ENCODE measurements at regions not wholly inside any gene's neighbourhood (a gene's known extent, or its start where the extent isn't known, plus 50 kb on each side); places are given as distances from the start of the nearest gene placed in this dataset.

DNA sequence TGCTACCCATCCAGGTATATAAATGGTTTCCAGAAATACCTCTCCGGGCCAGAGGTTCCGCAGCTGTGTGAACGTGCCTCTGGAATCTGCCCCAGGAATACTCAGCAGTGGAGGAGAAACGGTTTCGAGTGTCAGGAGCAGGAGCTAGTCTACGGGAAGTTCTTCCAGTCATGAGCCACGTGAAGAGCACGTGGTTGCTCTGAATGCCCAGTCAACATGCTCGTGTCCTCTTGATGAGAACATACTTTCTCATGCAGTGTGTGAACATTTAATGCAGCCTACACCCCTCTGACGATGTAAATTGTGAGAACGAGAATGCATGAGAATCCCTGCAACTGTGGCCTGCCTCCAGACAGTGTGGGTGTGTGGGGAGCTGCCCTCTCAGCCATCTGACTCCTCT is 277.0 kb upstream of the SHH start:
- DNase-seq: no peak

DNA sequence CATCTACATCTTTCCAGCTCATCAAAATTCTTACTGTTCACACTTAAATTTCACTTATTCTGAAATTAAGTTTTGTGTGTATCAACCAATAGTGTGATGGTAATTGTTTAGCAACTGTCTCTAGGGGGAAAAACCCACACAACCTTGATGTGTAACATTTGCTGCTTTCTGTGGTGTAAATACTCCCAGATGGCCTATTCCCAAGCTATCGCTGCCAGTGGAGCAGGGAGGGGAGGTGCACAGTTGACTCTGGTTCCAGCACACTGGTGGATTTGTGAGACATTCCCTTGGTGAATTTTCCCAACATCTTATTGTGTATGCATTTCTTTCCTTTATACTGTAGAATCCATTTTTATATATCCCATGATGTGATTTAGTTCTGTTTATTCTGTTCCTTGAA is 275.9 kb upstream of the SHH start:
- DNase-seq: no peak

DNA sequence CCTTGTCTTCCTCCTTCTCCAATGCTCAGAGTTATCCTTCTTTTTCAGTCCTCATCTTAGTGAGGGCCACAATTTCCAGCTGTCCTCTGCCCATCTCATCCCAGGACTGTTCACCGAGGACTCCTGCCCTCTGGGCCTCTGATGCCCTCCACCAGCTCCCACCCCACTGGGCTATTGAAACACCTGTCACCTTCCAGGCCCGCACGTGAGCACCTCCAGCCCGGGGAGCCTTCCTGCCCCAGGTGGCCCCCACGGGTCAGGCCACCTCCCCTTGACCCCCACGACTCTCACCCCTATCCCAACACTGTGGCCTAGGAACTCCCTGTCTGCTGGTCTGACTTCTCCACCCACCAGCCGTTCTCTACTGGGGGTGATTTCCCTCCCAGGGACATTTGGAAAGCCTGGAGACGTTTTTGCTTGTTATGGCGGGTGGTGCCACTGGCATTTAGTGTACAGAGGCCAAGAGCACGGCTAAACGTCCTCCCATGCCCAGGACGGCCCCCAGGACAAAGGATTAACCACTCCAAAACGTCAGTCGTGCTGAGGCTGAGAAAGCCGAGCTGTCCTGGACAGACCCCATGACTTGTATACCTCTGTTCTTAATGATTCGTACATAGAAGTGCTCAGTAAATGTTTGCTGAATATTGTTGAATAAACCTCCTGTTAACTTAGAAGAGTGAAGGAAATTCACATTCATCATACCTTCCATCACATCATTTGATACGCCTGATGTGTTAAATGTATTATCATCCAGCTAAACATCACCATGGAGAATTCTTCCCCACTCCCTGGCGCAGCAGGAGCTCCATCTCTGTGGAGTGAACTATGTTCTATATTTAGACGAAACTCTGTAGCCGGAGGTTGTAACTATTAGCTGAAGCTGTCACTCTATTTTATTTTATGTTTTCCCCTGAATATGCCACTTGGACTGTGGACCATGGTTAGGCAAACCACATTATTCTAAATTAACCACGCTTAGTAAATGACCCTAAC is 270.1 kb upstream of the SHH start:
- no peak for DNase-seq

DNA sequence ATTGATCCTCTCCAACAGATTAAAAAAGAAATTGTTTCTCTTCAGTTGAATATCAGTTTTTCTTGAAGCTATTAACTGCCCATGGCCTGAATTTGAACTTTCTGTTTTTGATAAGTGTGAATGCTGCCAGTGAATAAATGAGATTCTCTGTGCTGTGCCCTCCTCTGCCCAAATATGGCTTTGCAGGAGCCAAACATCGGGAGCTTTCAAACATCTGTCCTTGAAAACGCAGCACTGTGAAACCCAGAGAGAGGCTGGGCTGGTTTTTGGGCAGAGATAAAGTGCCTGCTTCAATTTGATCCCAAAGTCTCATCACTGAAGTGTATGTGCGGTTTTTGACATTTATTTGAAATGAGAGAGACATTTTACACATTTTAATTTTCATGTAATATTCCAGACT is 268.3 kb upstream of the SHH start:
- DNase-seq: no peak

DNA sequence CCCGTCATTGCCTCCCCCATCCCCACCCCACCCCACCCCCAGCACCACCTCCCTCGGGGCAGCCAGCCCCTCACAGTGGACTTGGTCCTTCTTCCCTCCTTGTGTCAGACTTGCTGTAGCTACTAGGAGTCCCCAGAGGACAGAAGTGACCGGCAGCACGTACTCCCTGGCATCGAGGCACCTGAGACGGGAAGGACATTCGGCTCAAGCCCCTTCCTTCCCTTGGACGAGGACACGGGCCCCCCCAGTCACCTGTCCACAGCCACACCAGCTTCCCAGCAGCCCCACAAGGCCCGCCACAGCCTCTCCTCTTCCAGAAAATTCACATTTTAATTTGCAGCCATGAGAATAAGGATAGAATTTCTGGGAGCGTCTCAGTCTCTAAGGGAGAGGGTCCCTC is 267.8 kb upstream of the SHH start:
- no peak for DNase-seq

DNA sequence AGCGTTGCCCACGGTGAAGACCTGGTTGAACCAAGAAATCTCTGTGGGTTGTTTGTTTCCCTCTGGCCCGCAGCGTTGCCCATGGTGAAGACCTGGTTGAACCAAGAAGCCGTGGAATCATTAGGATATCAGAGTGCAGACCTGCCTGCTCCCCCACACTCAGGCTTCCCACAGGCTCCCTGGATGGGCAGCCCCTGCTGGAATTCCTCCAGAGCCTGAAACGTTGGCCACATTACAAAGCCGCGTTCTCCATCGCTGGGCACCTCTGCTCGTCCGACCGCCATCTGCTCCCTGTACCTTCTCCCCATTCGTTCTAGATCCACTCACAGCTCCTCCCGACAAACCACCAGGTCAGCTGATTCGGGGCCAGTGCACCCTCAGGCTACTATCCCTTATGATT is 266.9 kb upstream of the SHH start:
- no peak for DNase-seq

DNA sequence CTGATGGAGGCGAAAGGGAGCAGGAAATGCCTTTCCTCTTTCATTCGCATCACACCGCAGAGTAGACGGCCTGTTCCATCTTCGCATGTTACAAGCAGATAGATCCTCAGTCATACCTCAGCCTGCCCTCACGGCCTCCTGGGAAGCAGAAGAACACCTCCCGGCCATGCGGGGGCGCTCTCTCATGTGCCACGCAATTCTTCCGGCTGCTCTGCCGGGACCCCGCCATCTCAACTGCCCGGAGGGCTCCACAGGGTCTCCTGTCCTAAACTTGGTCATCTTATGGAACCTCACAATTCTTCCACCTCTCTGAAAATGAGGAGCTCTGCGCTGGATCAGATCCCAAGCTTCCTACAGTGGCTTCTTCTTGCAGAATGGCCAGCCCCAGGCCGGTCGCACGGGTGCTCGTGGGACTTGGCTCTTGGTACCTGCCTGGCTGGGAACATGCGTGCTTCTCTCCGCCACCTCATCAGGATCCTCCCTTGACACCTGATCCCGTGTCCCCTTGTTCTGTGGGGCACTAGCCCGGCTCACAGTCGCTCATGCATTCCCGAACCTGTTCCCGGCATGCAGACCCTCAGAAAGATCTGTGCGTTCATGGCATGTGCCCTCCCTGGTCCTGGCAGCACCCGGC is 262.8 kb upstream of the SHH start:
- DNase-seq: no peak

DNA sequence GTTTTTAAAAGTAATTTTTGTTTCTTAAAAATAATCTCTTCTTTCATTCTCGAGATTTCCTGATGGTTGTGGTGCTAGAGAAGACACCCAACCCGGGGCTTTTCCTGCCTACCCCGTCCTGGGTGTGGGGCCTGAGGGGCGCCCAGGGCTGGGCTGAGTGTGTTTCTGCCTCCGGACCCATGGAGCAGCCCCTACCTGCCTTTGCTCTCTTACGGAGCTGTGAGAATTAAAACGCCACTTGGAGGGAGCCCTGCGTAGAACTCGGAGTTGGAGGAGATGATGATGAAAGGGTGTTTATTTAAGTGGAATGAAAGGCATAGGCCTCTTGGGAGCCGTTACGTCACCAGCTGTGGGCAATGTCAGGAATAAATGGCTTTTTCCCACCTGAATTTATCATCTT is 261.8 kb upstream of the SHH start:
- no peak for DNase-seq

DNA sequence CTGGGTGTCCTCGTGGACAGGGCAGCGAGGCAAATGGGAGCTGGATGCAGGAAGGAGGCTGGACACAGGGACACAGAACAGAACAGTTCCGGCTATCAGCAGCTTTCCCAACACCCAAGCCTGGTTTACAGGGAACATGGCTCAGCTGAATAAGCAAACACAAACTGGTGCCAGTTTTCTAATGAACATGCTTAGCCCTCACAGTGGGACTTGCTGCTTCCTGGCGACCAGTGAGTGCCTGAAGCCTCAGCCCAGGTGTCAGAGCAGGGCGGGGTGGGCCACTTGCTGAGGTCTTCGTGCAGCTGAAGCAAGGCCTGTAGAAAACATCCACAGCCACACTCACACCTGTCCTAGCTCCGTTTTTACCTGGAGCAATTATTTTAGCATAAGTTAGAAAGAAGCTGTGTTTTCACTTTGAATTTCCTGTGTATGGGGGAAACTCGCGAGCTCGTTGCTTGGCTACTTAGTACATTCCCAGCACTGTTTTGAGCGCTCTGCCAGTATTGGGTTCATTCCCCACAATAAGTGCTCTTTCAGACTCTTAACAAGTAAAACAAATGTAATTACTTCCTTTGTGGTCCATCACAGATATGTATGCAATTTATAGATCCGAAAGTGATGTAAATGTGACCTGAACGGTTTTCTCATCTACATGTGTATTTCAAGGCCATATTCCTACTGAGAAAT is 261.2 kb upstream of the SHH start:
- peak; percentile 11 for DNase-seq

DNA sequence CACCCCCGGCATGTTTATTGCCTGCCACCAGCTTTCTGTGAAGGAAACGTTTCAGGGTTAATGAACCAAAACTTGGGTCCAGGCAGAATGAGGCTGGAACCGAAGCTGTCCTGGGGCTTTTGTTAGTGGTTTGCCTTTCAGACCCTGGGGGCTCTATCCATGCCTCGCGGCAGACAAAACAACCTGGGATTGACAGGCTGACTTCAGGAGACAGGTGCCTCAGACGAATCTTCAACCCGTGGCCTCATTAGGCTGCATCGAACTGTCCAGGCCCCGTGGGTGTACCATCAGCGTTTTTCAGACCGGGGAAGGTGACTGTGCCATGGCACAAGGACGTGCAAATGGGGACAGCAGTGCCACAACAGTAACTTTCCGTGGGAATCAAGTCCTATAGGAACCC is 259.3 kb upstream of the SHH start:
- no peak for DNase-seq

DNA sequence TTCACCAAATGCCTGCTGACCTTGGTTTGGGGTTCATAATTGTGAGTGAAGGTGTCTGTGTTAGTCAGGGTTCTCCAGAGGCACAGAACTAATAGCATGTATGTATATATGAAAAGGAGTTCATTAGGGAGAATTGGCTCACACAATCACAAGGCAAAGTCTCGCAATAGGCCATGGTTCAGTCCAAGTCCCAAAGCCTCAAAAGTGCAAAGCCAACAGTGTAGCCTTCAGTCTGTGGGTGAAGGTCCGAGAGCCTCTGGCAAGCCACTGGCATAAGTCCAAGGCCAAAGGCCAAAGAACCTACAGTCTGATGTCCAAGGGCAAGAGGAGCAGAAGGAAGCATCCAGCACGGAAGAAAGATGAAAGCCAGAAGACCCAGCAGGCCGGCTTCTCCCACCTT is 257.6 kb upstream of the SHH start:
- DNase-seq: no peak

DNA sequence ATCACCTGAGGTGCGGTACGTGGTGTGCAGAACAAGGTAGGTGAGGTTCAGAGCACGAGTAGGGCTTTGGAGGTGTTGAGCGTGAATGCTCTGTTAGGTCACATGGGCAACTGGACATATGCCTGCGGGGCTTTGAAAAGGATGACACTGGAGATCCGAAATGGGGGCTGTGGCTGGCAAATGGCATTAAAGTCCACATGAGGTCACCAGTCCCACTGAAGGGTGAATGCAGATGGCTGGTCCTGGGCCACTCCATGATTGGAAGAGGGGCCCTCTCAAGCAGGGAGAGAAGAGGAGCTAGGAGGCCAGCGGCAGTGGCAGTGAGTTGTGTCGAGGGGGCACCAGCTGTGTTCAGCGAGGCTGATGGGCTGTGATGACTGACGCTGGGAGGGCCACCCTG is 254.9 kb upstream of the SHH start:
- no peak for DNase-seq

DNA sequence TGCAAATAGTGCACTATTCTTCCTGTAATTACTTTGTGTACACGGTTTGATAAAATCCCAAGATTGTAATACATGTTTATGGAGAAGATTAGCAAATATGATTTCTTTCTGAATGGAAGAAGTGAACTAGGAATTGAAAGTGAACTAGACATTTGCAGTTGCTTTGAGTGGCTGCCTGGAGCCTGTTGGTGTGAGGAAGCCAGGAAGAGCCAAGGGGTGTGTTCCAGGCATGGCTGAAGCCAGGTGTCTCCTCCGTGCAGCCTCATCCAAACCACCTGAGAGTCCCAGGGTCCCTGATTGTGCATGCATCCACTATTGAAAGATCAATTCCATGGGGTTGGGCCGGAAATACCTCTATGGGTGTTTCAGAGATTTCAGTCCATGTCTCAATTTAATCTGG is 253.1 kb upstream of the SHH start:
- no peak for DNase-seq

DNA sequence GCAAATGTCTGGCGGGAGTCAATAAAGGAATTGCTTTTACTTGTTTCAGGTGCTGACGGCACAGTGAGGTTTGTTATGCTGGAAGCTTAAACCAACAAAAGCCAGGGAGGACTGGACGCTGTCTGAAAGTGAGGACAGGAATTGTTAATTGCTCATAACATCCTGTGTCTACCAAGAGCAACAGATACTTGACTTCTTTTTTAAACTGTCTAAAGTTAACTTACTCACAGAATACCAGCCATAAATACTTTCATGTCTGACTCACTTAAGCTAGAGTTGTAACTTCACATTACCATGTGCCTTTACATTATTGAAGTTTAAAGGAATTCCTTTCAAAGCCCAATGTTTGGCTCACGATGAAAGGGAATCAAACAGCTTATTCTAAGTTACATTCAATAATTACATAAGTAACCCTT is 252.7 kb upstream of the SHH start:
- no peak for DNase-seq

DNA sequence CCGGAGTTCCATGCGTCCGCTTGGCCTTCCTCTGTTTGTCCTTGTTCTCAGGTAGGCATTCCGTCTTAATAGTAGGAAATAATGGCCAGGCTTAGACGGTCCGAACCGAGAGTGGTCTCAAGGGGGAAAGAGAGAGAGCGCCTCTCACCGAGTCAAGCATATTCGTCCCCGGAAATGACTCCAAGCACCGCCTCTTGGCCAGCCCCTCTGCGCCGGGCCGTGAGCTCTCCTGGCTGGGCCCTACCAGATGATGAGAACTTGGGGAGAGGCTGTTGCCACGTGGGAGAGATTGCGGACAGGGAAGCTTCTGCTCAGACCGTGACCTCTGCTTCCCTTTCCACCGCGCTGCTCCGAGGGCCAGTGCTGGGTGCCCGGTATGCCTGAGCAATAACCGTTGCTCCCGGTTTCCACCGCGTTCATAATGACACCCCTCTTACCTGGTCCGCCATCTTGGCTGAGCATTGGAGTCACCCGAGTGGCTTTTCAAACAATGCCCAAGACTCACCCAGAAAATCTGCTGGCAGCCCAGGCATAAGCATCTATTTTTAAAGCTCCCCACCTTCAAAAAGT is 251.1 kb upstream of the SHH start:
- DNase-seq: no peak

DNA sequence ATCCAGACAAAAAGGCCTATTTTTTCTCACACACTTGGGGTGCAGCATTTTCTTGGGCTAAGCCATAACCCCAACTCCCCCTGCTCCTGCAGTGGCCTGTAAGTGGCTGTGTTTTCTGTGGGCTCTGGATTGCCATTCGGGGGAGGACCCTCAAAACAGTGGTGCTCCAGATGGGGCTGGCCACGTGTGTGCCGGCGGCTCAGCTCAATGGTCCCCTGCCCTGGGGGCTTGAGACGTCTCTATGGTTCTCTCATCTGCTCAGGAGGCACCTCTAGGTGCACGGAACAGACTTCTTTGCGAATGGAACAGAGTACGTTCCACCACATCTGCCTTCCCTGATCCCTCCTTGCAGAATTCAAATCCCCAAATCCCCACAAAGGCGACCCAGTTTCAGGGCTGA is 250.0 kb upstream of the SHH start:
- DNase-seq: no peak

DNA sequence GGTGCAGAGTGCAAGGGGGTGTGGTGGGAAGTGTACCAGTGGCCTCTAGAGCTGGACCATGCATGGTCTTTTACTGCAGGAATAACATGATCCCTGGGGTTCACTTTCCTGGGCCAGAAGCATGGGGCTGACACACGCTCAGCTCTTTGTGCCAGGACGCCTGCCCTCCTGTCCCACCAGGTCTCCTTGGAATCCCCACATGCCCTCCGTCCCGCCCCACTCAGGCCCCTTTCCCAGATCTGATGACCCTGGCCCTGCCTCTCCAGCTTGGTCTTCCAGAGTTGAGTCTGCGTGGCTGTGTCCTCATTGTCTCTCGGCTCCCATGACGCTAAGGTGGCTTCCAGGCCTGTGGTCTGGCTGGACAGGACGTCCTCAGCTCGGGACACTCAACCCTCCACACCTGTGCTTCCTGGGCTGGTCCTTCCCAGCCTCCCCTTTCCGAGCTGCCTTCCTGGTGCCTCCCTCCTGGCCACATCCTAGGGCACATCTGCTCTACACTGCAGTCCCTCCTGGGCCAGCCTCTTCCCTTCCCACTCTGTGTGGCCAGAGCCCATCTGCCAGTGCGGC is 249.5 kb upstream of the SHH start:
- DNase-seq: no peak

DNA sequence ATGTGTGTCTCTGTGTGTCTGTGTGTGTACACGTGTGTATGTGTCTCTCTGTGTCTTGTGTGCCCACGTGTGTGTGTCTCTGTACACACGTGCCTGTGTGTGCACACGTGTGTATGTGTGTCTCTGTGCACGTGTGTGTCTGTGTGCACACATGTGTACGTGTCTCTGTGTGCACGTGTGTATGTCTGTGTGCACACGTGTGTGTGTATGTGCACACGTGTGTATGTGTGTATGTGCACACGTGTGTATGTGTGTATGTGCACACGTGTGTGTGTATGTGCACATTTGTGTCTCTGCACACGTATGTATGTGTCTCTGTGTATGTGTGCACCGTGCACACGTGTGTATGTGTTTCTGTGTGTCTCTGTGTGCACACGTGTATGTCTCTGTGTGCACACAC is 248.7 kb upstream of the SHH start:
- DNase-seq: no peak

DNA sequence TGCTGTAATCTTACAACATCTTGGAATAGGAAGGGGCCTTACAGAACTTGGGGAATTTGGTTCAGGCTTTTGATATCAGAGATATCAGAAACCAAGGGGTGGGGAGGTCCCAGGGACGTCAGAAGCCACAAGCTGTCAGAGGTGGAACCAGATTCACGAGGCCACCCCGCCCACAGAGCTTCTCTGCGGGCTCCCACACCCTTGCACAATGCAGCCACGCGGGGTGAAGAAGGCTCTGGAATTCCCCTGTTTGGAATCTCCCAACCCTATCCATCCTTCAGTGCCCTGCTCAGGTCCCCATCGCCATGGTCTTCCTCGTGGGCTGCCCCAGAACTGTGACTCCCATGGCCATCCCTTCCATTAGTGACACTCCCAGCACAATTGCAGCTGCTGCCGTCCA is 247.1 kb upstream of the SHH start:
- DNase-seq: no peak

DNA sequence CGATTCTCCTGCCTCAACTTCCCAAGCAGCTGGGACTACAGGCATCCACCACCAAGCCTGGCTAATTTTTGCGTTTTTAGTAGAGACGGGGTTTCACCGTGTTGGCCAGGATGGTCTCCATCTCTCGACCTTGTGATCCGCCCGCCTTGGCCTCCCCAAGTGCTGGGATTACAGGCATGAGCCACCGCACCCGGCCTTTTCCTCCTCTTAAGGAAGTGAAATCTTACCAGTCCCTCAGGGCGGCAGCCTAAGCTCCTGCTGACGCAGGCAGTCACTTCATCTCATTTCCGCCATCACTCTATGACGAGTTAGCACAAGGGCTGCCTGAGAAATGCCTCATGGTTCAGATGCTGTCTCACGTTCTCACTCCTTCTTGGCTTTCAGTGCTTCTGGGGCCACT is 246.0 kb upstream of the SHH start:
- no peak for DNase-seq

DNA sequence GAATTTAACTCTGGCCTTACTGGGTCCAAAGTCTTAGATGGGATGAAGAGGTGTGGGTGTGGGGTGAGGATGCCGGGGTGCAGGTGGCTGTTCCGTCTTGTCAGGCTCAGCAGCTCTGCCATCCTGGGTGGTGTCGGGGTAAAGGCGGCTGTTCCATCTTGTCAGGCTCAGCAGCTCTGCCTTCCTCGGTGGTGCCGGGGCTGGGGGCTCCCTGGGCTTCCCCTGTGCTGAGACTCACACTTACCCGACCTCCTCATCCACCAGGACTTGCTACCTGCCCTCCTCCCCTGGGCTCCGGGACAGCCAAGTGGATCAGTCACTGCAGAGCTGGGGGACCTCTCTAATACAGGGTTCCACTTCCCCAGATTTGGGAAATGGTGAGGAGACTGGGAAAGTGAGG is 244.3 kb upstream of the SHH start:
- DNase-seq: no peak

DNA sequence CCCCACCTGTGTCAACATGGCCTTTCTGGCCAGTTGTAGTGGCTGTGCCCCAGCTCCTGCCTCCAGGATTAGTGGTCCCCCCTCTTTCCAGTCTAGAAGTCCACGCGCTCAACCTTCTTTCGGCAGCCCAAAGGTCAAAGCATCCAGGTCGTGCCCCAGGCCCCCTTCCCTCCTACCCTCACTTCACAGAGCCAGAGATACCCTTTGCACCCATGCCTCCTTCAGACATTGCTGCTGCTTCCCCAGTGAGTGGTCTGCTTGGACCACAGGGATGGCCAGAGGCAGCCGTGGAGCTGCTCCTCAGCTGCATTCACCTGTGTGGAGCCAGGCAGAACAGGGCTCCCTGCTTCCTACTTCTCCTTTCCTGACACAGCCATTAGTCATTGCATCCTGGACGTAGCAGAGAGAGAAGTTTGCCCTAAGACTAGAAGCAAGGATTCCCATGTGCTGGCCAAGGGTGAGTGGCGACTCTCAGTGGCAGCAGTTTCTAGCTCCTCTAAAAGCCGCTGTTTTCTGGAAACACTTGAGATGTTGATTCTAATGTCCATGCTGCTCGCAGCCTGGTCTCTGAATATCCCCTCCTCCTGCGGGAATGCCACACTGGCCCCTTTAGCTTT is 243.1 kb upstream of the SHH start:
- no peak for DNase-seq

DNA sequence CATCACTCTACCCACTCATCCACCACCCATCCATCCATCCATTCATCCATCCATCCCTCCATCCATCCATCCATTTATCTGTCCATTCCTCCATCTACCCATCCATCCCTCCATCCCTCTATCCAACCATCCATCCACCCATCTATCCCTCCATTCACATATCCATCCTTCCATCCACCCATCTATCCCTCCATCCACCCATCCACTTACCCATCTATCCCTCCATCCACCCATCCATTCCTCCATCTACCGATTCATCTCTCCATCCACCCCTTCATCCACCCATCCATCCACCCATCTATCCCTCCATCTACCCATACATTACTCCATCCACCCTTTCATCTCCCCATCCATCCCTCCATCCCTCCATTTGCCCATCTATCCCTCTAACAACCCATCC is 239.6 kb upstream of the SHH start:
- no peak for DNase-seq
